GM12878 (cell line): ENCODE measurements at regions not wholly inside any gene's neighbourhood (a gene's known extent, or its start where the extent isn't known, plus 50 kb on each side); places are given as distances from the start of the nearest gene placed in this dataset.

ENCODE experiments used
- ATAC-seq: fragments of 200-7000 bp; cut with Tn5 transposase; 3 replicates; pipeline ENCODE4 v1.9.1; 2020; ENCODE audit warnings: mild to moderate bottlenecking, moderate library complexity
- BruUV-seq: library from RNA; stranded (reverse); fragments of 400-500 nt; replicated peaks from 2 replicates; lab custom pipeline; 2021; lab: Mats Ljungman, UMichigan
- CTCF ChIA-PET: fragments of 300-600 bp; sonication (Branson Sonifier 250); formaldehyde crosslinking; extraction: SDS; loops from one replicate; lab custom pipeline; 2021; ENCODE audit warnings: inconsistent platforms; lab: Yijun Ruan, JAX
- POLR2A ChIA-PET: fragments of 350-600 bp; formaldehyde crosslinking; extraction: SDS; loops from one replicate; lab custom pipeline; 2021; ENCODE audit warnings: inconsistent platforms; lab: Charles Lee
- RAD21 ChIA-PET: fragments of 300-600 bp; sonication (Branson Sonifier 250); formaldehyde crosslinking; loops from one replicate; lab custom pipeline; 2023; ENCODE audit warnings: antibody characterized with exemption; ENCODE audit not compliant: unreplicated experiment; lab: Charles Lee
- SMC1A ChIA-PET: fragments of 300-600 bp; sonication (Branson Sonifier 250); formaldehyde crosslinking; loops from one replicate; lab custom pipeline; 2023; ENCODE audit not compliant: unreplicated experiment, uncharacterized antibody; lab: Charles Lee
- DNase-seq: peaks from one replicate; pipeline ENCODE4 v3.0.0-alpha.2; 2011; ENCODE audit warnings: low read depth, low spot score
- FAIRE-seq: peaks from 3 replicates; lab custom pipeline; 2011; peaks lifted over from hg19 to GRCh38; lab: Jason Lieb, UNC
- H2AFZ ChIP-seq: 2 replicates; pipeline ENCODE4 v1.6.0; 2011; ENCODE audit warnings: low read depth, low read length, control low read depth; ENCODE audit not compliant: control insufficient read depth
- H3K27ac ChIP-seq: 2 replicates; pipeline ENCODE4 v1.5.1; 2011; ENCODE audit warnings: control low read depth; ENCODE audit not compliant: control insufficient read depth, insufficient read depth
- H3K27me3 ChIP-seq, 2 experiments: replicated peaks in 1 of 2; 2 replicates each; pipeline versions ENCODE4 v1.6.0 to v1.6.1; 2011; ENCODE audit warnings: low read length in 1 of 2; ENCODE audit not compliant: control insufficient read depth in 2 of 2, insufficient read depth in 2 of 2
- H3K36me3 ChIP-seq, 2 experiments: 2 replicates each; pipeline ENCODE4 v1.5.1; 2011; ENCODE audit warnings: low read length in 1 of 2; ENCODE audit not compliant: control insufficient read depth in 2 of 2, insufficient read depth in 2 of 2
- H3K4me1 ChIP-seq: 2 replicates; pipeline ENCODE4 v1.6.1; 2011; ENCODE audit warnings: mild to moderate bottlenecking, low read length, moderate library complexity, mixed read lengths; ENCODE audit not compliant: control insufficient read depth, insufficient read depth
- H3K4me2 ChIP-seq: 2 replicates; pipeline ENCODE4 v1.6.0; 2011; ENCODE audit warnings: control low read depth; ENCODE audit not compliant: control insufficient read depth, insufficient read depth
- H3K4me3 ChIP-seq: fragments of 200-600 bp; sonication (generic); 2 replicates; pipeline ENCODE4 v1.5.1; 2016
- H3K79me2 ChIP-seq: 2 replicates; pipeline ENCODE4 v1.6.0; 2011; ENCODE audit warnings: low read length; ENCODE audit not compliant: control insufficient read depth, insufficient read depth
- H3K9ac ChIP-seq: 2 replicates; pipeline ENCODE4 v1.8.0; 2011; ENCODE audit warnings: low read length, control low read depth, mixed read lengths; ENCODE audit not compliant: control insufficient read depth, insufficient read depth
- H3K9me3 ChIP-seq: replicated peaks from 3 replicates; pipeline ENCODE4 v1.5.1; 2011; ENCODE audit warnings: mild to moderate bottlenecking, low read length; ENCODE audit not compliant: control insufficient read depth, insufficient read depth
- H4K20me1 ChIP-seq: 2 replicates; pipeline ENCODE4 v1.6.0; 2011; ENCODE audit not compliant: control insufficient read depth, insufficient read depth
- E4F1 ChIP-seq: fragments of 450-650 bp; IDR thresholded peaks from 2 replicates; pipeline ENCODE4 v1.6.1; 2018; ENCODE audit warnings: borderline replicate concordance, mild to moderate bottlenecking; ENCODE audit not compliant: partially characterized antibody
- GATAD2B ChIP-seq: fragments of 450-650 bp; conservative IDR thresholded peaks from 2 replicates; pipeline ENCODE4 v1.6.1; 2017; ENCODE audit warnings: low read depth, mild to moderate bottlenecking, moderate library complexity
- MEF2A ChIP-seq: IDR thresholded peaks from 2 replicates; pipeline ENCODE4 v1.6.1; 2011; ENCODE audit warnings: low read depth, mild to moderate bottlenecking, low read length, moderate library complexity; ENCODE audit not compliant: insufficient read depth
- MEF2B ChIP-seq: fragments of 450-650 bp; IDR thresholded peaks from 2 replicates; pipeline ENCODE4 v1.6.1; 2018; ENCODE audit warnings: mild to moderate bottlenecking, moderate library complexity; ENCODE audit not compliant: partially characterized antibody, poor library complexity, severe bottlenecking
- MTA2 ChIP-seq: fragments of 450-650 bp; IDR thresholded peaks from 2 replicates; pipeline ENCODE4 v1.6.1; 2016; ENCODE audit warnings: low read depth, mild to moderate bottlenecking, moderate library complexity
- POLR2AphosphoS5 ChIP-seq: IDR thresholded peaks from 2 replicates; pipeline ENCODE4 v1.6.1; 2011; ENCODE audit warnings: mild to moderate bottlenecking, low read length, inconsistent platforms
- RELA ChIP-seq: fragments of 450-650 bp; IDR thresholded peaks from 2 replicates; pipeline ENCODE4 v1.8.0; 2014; ENCODE audit warnings: borderline replicate concordance; ENCODE audit not compliant: partially characterized antibody
- SMC3 ChIP-seq: IDR thresholded peaks from 2 replicates; pipeline ENCODE4 v1.6.1; 2011; ENCODE audit warnings: low read length, improper control_type of control experiment, borderline replicate concordance
- SPI1 ChIP-seq: IDR thresholded peaks from 2 replicates; pipeline ENCODE4 v1.6.1; 2011; ENCODE audit warnings: low read depth, mild to moderate bottlenecking, low read length, moderate library complexity, borderline replicate concordance; ENCODE audit not compliant: insufficient read depth
- SUZ12 ChIP-seq: fragments of 200-600 bp; sonication (generic); IDR thresholded peaks from one replicate; pipeline ENCODE4 v1.6.1; 2018; ENCODE audit warnings: antibody characterized with exemption, mild to moderate bottlenecking; ENCODE audit not compliant: unreplicated experiment
- TARDBP ChIP-seq: IDR thresholded peaks from 2 replicates; pipeline ENCODE4 v1.6.1; 2016; ENCODE audit warnings: borderline replicate concordance
- WRNIP1 ChIP-seq: IDR thresholded peaks from 2 replicates; pipeline ENCODE4 v1.6.1; 2011; ENCODE audit warnings: low read depth, low read length, improper control_type of control experiment, borderline replicate concordance
- YBX1 ChIP-seq: fragments of 450-650 bp; IDR thresholded peaks from 2 replicates; pipeline ENCODE4 v1.6.1; 2016; ENCODE audit warnings: antibody characterized with exemption
- WGBS: methylation state at CpG from one replicate; pipeline ENCODE4 v1.1.6; 2016; ENCODE audit warnings: low lambda C conversion rate; ENCODE audit not compliant: insufficient replicate concordance, insufficient coverage; ENCODE audit errors: missing lambda C conversion rate; 5-methylcytosine and 5-hydroxymethylcytosine counted together
- in situ Hi-C: fragments of 300-500 bp; cut with MboI; formaldehyde crosslinking; loops from 9 replicates; pipeline ENCODE4 v1.14.3; 2018; ENCODE audit warnings: mixed read lengths
- intact Hi-C: fragments of 100-400 bp; cut with micrococcal nuclease; formaldehyde crosslinking; loops from one replicate; pipeline ENCODE4 v1.14.2; 2022; ENCODE audit not compliant: unreplicated experiment
- TF ChIP-seq, protein P1 (sequence below): fragments of 450-650 bp; IDR thresholded peaks from 2 replicates; pipeline ENCODE4 v1.6.1; 2018; ENCODE audit warnings: mild to moderate bottlenecking, low read depth, moderate library complexity; ENCODE audit not compliant: partially characterized antibody
- TF ChIP-seq, protein P2 (sequence below): fragments of 450-650 bp; formaldehyde crosslinking; IDR thresholded peaks from 2 replicates; pipeline ENCODE4 v1.4.0; 2020; ENCODE audit warnings: mild to moderate bottlenecking, moderate library complexity

DNA sequence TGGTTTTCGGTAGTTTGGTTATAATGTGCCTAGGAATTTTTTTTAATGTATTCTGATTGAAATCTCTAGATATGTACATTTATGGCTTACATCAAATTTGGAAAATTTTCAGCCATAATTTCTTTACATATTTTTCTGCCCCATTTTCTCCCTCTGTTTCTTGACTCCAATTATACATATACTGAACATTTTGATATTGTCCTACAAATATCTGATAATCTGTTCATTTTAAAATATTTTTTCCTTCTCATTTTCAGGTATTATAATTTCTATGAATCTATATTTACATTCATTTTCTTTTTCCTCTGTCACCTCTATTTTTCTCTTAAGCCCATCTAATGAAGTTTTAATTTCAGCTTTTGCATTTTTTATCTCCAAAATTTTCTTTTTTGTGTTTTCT, 82.7 kb upstream of the TMLHE start (continued):
- TF ChIP-seq, protein P1, sequence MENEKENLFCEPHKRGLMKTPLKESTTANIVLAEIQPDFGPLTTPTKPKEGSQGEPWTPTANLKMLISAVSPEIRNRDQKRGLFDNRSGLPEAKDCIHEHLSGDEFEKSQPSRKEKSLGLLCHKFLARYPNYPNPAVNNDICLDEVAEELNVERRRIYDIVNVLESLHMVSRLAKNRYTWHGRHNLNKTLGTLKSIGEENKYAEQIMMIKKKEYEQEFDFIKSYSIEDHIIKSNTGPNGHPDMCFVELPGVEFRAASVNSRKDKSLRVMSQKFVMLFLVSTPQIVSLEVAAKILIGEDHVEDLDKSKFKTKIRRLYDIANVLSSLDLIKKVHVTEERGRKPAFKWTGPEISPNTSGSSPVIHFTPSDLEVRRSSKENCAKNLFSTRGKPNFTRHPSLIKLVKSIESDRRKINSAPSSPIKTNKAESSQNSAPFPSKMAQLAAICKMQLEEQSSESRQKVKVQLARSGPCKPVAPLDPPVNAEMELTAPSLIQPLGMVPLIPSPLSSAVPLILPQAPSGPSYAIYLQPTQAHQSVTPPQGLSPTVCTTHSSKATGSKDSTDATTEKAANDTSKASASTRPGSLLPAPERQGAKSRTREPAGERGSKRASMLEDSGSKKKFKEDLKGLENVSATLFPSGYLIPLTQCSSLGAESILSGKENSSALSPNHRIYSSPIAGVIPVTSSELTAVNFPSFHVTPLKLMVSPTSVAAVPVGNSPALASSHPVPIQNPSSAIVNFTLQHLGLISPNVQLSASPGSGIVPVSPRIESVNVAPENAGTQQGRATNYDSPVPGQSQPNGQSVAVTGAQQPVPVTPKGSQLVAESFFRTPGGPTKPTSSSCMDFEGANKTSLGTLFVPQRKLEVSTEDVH, result no peak
- TF ChIP-seq, protein P2, sequence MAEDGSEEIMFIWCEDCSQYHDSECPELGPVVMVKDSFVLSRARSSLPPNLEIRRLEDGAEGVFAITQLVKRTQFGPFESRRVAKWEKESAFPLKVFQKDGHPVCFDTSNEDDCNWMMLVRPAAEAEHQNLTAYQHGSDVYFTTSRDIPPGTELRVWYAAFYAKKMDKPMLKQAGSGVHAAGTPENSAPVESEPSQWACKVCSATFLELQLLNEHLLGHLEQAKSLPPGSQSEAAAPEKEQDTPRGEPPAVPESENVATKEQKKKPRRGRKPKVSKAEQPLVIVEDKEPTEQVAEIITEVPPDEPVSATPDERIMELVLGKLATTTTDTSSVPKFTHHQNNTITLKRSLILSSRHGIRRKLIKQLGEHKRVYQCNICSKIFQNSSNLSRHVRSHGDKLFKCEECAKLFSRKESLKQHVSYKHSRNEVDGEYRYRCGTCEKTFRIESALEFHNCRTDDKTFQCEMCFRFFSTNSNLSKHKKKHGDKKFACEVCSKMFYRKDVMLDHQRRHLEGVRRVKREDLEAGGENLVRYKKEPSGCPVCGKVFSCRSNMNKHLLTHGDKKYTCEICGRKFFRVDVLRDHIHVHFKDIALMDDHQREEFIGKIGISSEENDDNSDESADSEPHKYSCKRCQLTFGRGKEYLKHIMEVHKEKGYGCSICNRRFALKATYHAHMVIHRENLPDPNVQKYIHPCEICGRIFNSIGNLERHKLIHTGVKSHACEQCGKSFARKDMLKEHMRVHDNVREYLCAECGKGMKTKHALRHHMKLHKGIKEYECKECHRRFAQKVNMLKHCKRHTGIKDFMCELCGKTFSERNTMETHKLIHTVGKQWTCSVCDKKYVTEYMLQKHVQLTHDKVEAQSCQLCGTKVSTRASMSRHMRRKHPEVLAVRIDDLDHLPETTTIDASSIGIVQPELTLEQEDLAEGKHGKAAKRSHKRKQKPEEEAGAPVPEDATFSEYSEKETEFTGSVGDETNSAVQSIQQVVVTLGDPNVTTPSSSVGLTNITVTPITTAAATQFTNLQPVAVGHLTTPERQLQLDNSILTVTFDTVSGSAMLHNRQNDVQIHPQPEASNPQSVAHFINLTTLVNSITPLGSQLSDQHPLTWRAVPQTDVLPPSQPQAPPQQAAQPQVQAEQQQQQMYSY (CRISPR knock-in tag), result no peak

GRCh38 chrX:155694649-155695048, 81.9 kb upstream of the TMLHE start:
- no peak for ATAC-seq
- BruUV-seq, result no TSS peak
- no peak for TF ChIP-seq RELA
- no peak for TF ChIP-seq MEF2A
- TF ChIP-seq E4F1, result no peak
- no peak for TF ChIP-seq SUZ12
- TF ChIP-seq MTA2, result no peak
- no peak for TF ChIP-seq SMC3
- TF ChIP-seq YBX1, result no peak
- TF ChIP-seq WRNIP1, result no peak
- TF ChIP-seq MEF2B, result no peak
- TF ChIP-seq TARDBP, result no peak
- TF ChIP-seq SPI1, result no peak
- TF ChIP-seq GATAD2B, result no peak
- TF ChIP-seq POLR2AphosphoS5, result no peak

More at GRCh38 chrX:155694649-155695048, 81.9 kb upstream of the TMLHE start:
- Histone ChIP-seq H3K4me3 (no peak overlapping the region), H3K79me2 (no peaks in the 10 kb centered on the region), H4K20me1 (no peaks in the 10 kb centered on the region), H3K4me1 (no peaks in the 10 kb centered on the region), H2AFZ (no peak overlapping the region), H3K27ac (no peak overlapping the region), H3K9ac (no peak overlapping the region), H3K4me2 (no peak overlapping the region), H3K27me3 (no peaks in the 10 kb centered on the region), H3K36me3 (no peaks in the 10 kb centered on the region), H3K9me3 (no peaks in the 10 kb centered on the region; the same call in 2 of the 3 replicates)
- SMC1A ChIA-PET, result no interaction called here
- 48% methylated on average over 5 of the region's 5 CpGs for WGBS
- no peak for DNase-seq
- CTCF ChIA-PET, result no interaction called here
- no peak for FAIRE-seq
- RAD21 ChIA-PET, result no interaction called here
- in situ Hi-C loops (no loop called here), intact Hi-C loops (no loop called here)
- POLR2A ChIA-PET, result no interaction called here
